Mesenchymal stem cell (in vitro differentiated cells and primary cell): ENCODE measurements at regions not wholly inside any gene's neighbourhood (a gene's known extent, or its start where the extent isn't known, plus 50 kb on each side); places are given as distances from the start of the nearest gene placed in this dataset.

Experiments used
- DNase-seq: peaks from one replicate; pipeline ENCODE4 v3.0.0-alpha.2; 2013
- H2AFZ ChIP-seq: one replicate; pipeline ENCODE4 v1.6.1; 2013; ENCODE audit warnings: low read depth, mild to moderate bottlenecking, control low read depth, inconsistent platforms, low read length, moderate library complexity
- H2AK5ac ChIP-seq: 2 replicates; pipeline ENCODE4 v1.6.1; 2013; ENCODE audit warnings: low read length, moderate library complexity, mild to moderate bottlenecking, inconsistent platforms; ENCODE audit not compliant: severe bottlenecking
- H2BK120ac ChIP-seq: one replicate; pipeline ENCODE4 v1.6.1; 2013; ENCODE audit warnings: low read depth, mild to moderate bottlenecking, inconsistent platforms, low read length, moderate library complexity
- H2BK12ac ChIP-seq, 2 experiments: one replicate each; pipeline ENCODE4 v1.6.1; 2013; ENCODE audit warnings: inconsistent platforms in 2 of 2, low read length in 2 of 2, mild to moderate bottlenecking in 2 of 2, moderate library complexity in 2 of 2, control low read depth in 1 of 2
- H2BK15ac ChIP-seq: one replicate; pipeline ENCODE4 v1.6.1; 2013; ENCODE audit warnings: mild to moderate bottlenecking, low read depth, inconsistent platforms; ENCODE audit not compliant: poor library complexity, severe bottlenecking
- H2BK5ac ChIP-seq: 2 replicates; pipeline ENCODE4 v1.6.1; 2013; ENCODE audit warnings: low read depth, mild to moderate bottlenecking, low read length, control low read depth, inconsistent platforms; ENCODE audit not compliant: poor library complexity, severe bottlenecking
- H3K14ac ChIP-seq, 2 experiments: one replicate each; pipeline ENCODE4 v1.6.1; 2013; ENCODE audit warnings: inconsistent platforms in 2 of 2, low read length in 2 of 2, control low read depth in 1 of 2, mild to moderate bottlenecking in 1 of 2, moderate library complexity in 1 of 2
- H3K18ac ChIP-seq, 2 experiments: one replicate each; pipeline ENCODE4 v1.6.1; 2013; ENCODE audit warnings: inconsistent platforms in 2 of 2, low read length in 2 of 2, control low read depth in 1 of 2, low read depth in 1 of 2, mild to moderate bottlenecking in 1 of 2
- H3K23ac ChIP-seq, 2 experiments: one replicate each; pipeline ENCODE4 v1.6.1; 2013; ENCODE audit warnings: inconsistent platforms in 2 of 2, low read length in 2 of 2, mild to moderate bottlenecking in 2 of 2, moderate library complexity in 2 of 2, control low read depth in 1 of 2
- H3K27ac ChIP-seq: 2 replicates; pipeline ENCODE4 v1.5.1; 2013; ENCODE audit warnings: mild to moderate bottlenecking, moderate library complexity, low read length, control low read depth, inconsistent platforms; ENCODE audit not compliant: poor library complexity, severe bottlenecking
- H3K27me3 ChIP-seq, 2 experiments: 2 replicates each; pipeline versions ENCODE4 v1.6.1 to v1.7.0; 2013; ENCODE audit warnings: low read length in 2 of 2, mild to moderate bottlenecking in 2 of 2, moderate library complexity in 2 of 2, control low read depth in 1 of 2, inconsistent platforms in 1 of 2; ENCODE audit not compliant: control insufficient read depth in 1 of 2, insufficient read depth in 1 of 2
- H3K36me3 ChIP-seq, 2 experiments: 2 replicates each; pipeline versions ENCODE4 v1.6.1 to v1.7.0; 2013; ENCODE audit warnings: low read length in 2 of 2, control low read depth in 1 of 2, inconsistent platforms in 1 of 2, low read depth in 1 of 2, mild to moderate bottlenecking in 1 of 2; ENCODE audit not compliant: insufficient read depth in 2 of 2, control insufficient read depth in 1 of 2
- H3K4ac ChIP-seq, 2 experiments: one replicate each; pipeline ENCODE4 v1.6.1; 2013; ENCODE audit warnings: inconsistent platforms in 2 of 2, low read length in 2 of 2, mild to moderate bottlenecking in 2 of 2, moderate library complexity in 2 of 2, control low read depth in 1 of 2, low read depth in 1 of 2
- H3K4me1 ChIP-seq: 2 replicates; pipeline ENCODE4 v1.6.1; 2013; ENCODE audit warnings: low read depth, low read length, control low read depth; ENCODE audit not compliant: control insufficient read depth, insufficient read depth
- H3K4me2 ChIP-seq: 2 replicates; pipeline ENCODE4 v1.6.1; 2013; ENCODE audit warnings: low read length, mild to moderate bottlenecking, inconsistent platforms; ENCODE audit not compliant: poor library complexity, severe bottlenecking
- H3K4me3 ChIP-seq, 2 experiments: 2 replicates each; pipeline versions ENCODE4 v1.5.1 to v1.7.0; 2013; ENCODE audit warnings: low read length in 2 of 2, mild to moderate bottlenecking in 2 of 2, control low read depth in 1 of 2, low read depth in 1 of 2; ENCODE audit not compliant: insufficient read depth in 1 of 2
- H3K79me1 ChIP-seq: replicated peaks from 2 replicates; pipeline ENCODE4 v1.6.1; 2013; ENCODE audit warnings: mild to moderate bottlenecking, control low read depth, low read length, inconsistent platforms; ENCODE audit not compliant: poor library complexity, severe bottlenecking
- H3K9ac ChIP-seq: 2 replicates; pipeline ENCODE4 v1.7.0; 2013; ENCODE audit warnings: mild to moderate bottlenecking, low read length, moderate library complexity
- H3K9me3 ChIP-seq: 2 replicates; pipeline ENCODE4 v1.7.0; 2013; ENCODE audit warnings: mild to moderate bottlenecking, low read length; ENCODE audit not compliant: control insufficient read depth
- H4K8ac ChIP-seq: one replicate; pipeline ENCODE4 v1.6.1; 2013; ENCODE audit warnings: inconsistent platforms, mild to moderate bottlenecking, low read length, moderate library complexity
- H4K91ac ChIP-seq: one replicate; pipeline ENCODE4 v1.6.1; 2013; ENCODE audit warnings: mild to moderate bottlenecking, low read length, inconsistent platforms
- WGBS: methylation state at CpG from one replicate; pipeline ENCODE4 v1.1.7; 2013; ENCODE audit warnings: mixed read lengths; 5-methylcytosine and 5-hydroxymethylcytosine counted together

- Histone ChIP-seq H2AK5ac (no peak overlapping the region), H3K4me2 (no peak overlapping the region), H4K91ac (no peak overlapping the region), H3K4ac (no peak overlapping the region), H3K4me1 (peaks cover 3% of the 10 kb centered on the region), H2AFZ (no peak overlapping the region), H3K9ac (no peak overlapping the region), H2BK5ac (no peak overlapping the region), H3K9me3 (no peaks in the 10 kb centered on the region), H2BK120ac (peak overlapping the region; percentile 49), H3K36me3 (no peaks in the 10 kb centered on the region), H3K23ac (no peak overlapping the region), H3K14ac (no peak overlapping the region), H3K27ac (no peak overlapping the region), H4K8ac (no peak overlapping the region), H3K27me3 (no peaks in the 10 kb centered on the region), H3K4me3 (no peak overlapping the region), H2BK15ac (no peak overlapping the region), H3K18ac (peak overlapping the region in 1 of 2 experiments; percentile 43), H3K79me1 (no peaks in the 10 kb centered on the region), H2BK12ac (peak overlapping the region in 1 of 2 experiments; percentile 54)
- peak; percentile 69 for DNase-seq
Measured at GRCh38 chr6:111925296-111925695, 52.0 kb upstream of the FYN start.

GRCh38 chr6:111926731-111927302 is 53.6 kb upstream of the FYN start:
- Histone ChIP-seq H4K8ac (no peak overlapping the region), H4K91ac (no peak overlapping the region), H3K4me2 (no peak overlapping the region), H3K4ac (no peak overlapping the region), H2BK5ac (no peak overlapping the region), H3K4me1 (peaks cover 3% of the 10 kb centered on the region), H3K9me3 (no peaks in the 10 kb centered on the region), H3K23ac (no peak overlapping the region), H2AK5ac (no peak overlapping the region), H2BK15ac (no peak overlapping the region), H3K4me3 (no peak overlapping the region), H3K18ac (no peak overlapping the region), H2AFZ (no peak overlapping the region), H2BK12ac (no peak overlapping the region), H3K79me1 (no peaks in the 10 kb centered on the region), H3K36me3 (no peaks in the 10 kb centered on the region), H3K9ac (no peak overlapping the region), H3K27ac (no peak overlapping the region), H3K27me3 (no peaks in the 10 kb centered on the region), H2BK120ac (no peak overlapping the region), H3K14ac (no peak overlapping the region)
- DNase-seq, result no peak
- WGBS, result 78% methylated on average over 6 of the region's 7 CpGs

- no peak for DNase-seq
- no peak overlapping the region for H3K9ac ChIP-seq
- H2BK12ac ChIP-seq, result no peak overlapping the region
- H2BK5ac ChIP-seq, result no peak overlapping the region
- peaks cover 3% of the 10 kb centered on the region for H3K9me3 ChIP-seq
- no peak overlapping the region for H3K27ac ChIP-seq
- no peaks in the 10 kb centered on the region for H3K79me1 ChIP-seq
- H3K4ac ChIP-seq, result no peak overlapping the region
- no peaks in the 10 kb centered on the region for H3K36me3 ChIP-seq
- H3K4me3 ChIP-seq, result no peak overlapping the region
- H2AK5ac ChIP-seq, result no peak overlapping the region
- H3K23ac ChIP-seq, result no peak overlapping the region
- H3K4me1 ChIP-seq, result peaks cover 3% of the 10 kb centered on the region
- no peak overlapping the region for H3K4me2 ChIP-seq
- no peak overlapping the region for H3K18ac ChIP-seq
- no peak overlapping the region for H2BK15ac ChIP-seq
- WGBS, result 85% methylated on average over 6 of the region's 7 CpGs
- no peak overlapping the region for H3K14ac ChIP-seq
- no peak overlapping the region for H2AFZ ChIP-seq
- no peak overlapping the region for H2BK120ac ChIP-seq
- no peak overlapping the region for H4K91ac ChIP-seq
- H4K8ac ChIP-seq, result no peak overlapping the region
- H3K27me3 ChIP-seq, result no peaks in the 10 kb centered on the region
Measured at GRCh38 chr6:111927321-111927720, 54.1 kb upstream of the FYN start.

- Histone ChIP-seq H3K4me2 (no peak overlapping the region), H3K4me3 (no peak overlapping the region), H3K23ac (no peak overlapping the region), H3K14ac (no peak overlapping the region), H2AK5ac (no peak overlapping the region), H3K9ac (no peak overlapping the region), H3K27me3 (no peaks in the 10 kb centered on the region), H2AFZ (no peak overlapping the region), H3K4ac (no peak overlapping the region), H3K36me3 (no peaks in the 10 kb centered on the region), H2BK120ac (no peak overlapping the region), H4K8ac (no peak overlapping the region), H2BK15ac (no peak overlapping the region), H3K79me1 (no peaks in the 10 kb centered on the region), H3K4me1 (peaks cover 3% of the 10 kb centered on the region), H4K91ac (no peak overlapping the region), H2BK5ac (no peak overlapping the region), H3K9me3 (peaks cover 5% of the 10 kb centered on the region), H3K18ac (no peak overlapping the region), H3K27ac (no peak overlapping the region), H2BK12ac (no peak overlapping the region)
- no peak for DNase-seq
- no CpG with 5 or more reads among the region's 1 CpG for WGBS
Measured at GRCh38 chr6:111928139-111928538, 54.9 kb upstream of the FYN start.
